GM23338 (cell line): ENCODE measurements at regions not wholly inside any gene's neighbourhood (a gene's known extent, or its start where the extent isn't known, plus 50 kb on each side); places are given as distances from the start of the nearest gene placed in this dataset.

Experiments
- ATAC-seq: fragments of 200-7000 bp; cut with Tn5 transposase; 3 replicates; pipeline ENCODE4 v1.9.1; 2020
- DNase-seq: peaks from one replicate; pipeline ENCODE4 v3.0.0-alpha.2; 2015; ENCODE audit warnings: low spot score
- H2AFZ ChIP-seq: fragments of 200-600 bp; sonication (generic); 2 replicates; pipeline ENCODE4 v1.8.0; 2016; ENCODE audit warnings: antibody characterized with exemption, mild to moderate bottlenecking, moderate library complexity
- H3F3A ChIP-seq: fragments of 200-600 bp; sonication (generic); replicated peaks from 2 replicates; pipeline ENCODE4 v1.8.0; 2017; ENCODE audit warnings: antibody characterized with exemption, mixed run types, low read depth
- H3K27ac ChIP-seq: fragments of 200-600 bp; sonication (generic); 2 replicates; pipeline ENCODE4 v1.6.1; 2016; ENCODE audit warnings: low read depth
- H3K27me3 ChIP-seq: fragments of 200-600 bp; sonication (generic); 2 replicates; pipeline ENCODE4 v1.8.0; 2016; ENCODE audit warnings: mild to moderate bottlenecking, mixed run types, moderate library complexity; ENCODE audit not compliant: insufficient read depth
- H3K36me3 ChIP-seq: fragments of 200-600 bp; sonication (generic); 2 replicates; pipeline ENCODE4 v1.8.0; 2016; ENCODE audit warnings: mild to moderate bottlenecking; ENCODE audit not compliant: insufficient read depth
- H3K4me1 ChIP-seq: fragments of 200-600 bp; sonication (generic); 2 replicates; pipeline ENCODE4 v1.8.0; 2016; ENCODE audit warnings: mild to moderate bottlenecking, moderate library complexity; ENCODE audit not compliant: insufficient read depth
- H3K4me2 ChIP-seq: fragments of 200-600 bp; sonication (generic); 2 replicates; pipeline ENCODE4 v1.7.1; 2017; ENCODE audit warnings: mixed run types
- H3K4me3 ChIP-seq: fragments of 200-600 bp; sonication (generic); 2 replicates; pipeline ENCODE4 v1.6.1; 2016; ENCODE audit warnings: mixed run types
- H3K79me2 ChIP-seq: fragments of 200-600 bp; sonication (generic); replicated peaks from 2 replicates; pipeline ENCODE4 v1.8.0; 2017; ENCODE audit warnings: mild to moderate bottlenecking; ENCODE audit not compliant: insufficient read depth
- H3K9me2 ChIP-seq: fragments of 200-600 bp; sonication (generic); 2 replicates; pipeline ENCODE4 v1.8.0; 2017; ENCODE audit not compliant: insufficient read depth
- H4K20me1 ChIP-seq: fragments of 200-600 bp; sonication (generic); replicated peaks from 2 replicates; pipeline ENCODE4 v1.8.0; 2017; ENCODE audit warnings: mild to moderate bottlenecking; ENCODE audit not compliant: insufficient read depth
- H3K27ac Mint-ChIP-seq: 2 replicates; pipeline ENCODE4 v1.8.0; 2020; ENCODE audit warnings: inconsistent platforms, mild to moderate bottlenecking, moderate library complexity, mixed read lengths
- H3K27me3 Mint-ChIP-seq: 3 replicates; pipeline ENCODE4 v1.8.0; 2022; ENCODE audit warnings: low read depth, mild to moderate bottlenecking, moderate library complexity, mixed read lengths, inconsistent platforms; ENCODE audit not compliant: insufficient read depth, poor library complexity
- H3K36me3 Mint-ChIP-seq: 3 replicates; pipeline ENCODE4 v1.8.0; 2021; ENCODE audit warnings: low read depth, mild to moderate bottlenecking, inconsistent platforms, moderate library complexity, mixed read lengths
- H3K4me1 Mint-ChIP-seq: 3 replicates; pipeline ENCODE4 v1.8.0; 2020; ENCODE audit warnings: mild to moderate bottlenecking, inconsistent platforms, mixed read lengths
- H3K4me3 Mint-ChIP-seq: 3 replicates; pipeline ENCODE4 v1.8.0; 2021; ENCODE audit warnings: moderate library complexity, mild to moderate bottlenecking, inconsistent platforms, mixed read lengths
- H3K9me3 Mint-ChIP-seq: 3 replicates; pipeline ENCODE4 v1.8.0; 2020; ENCODE audit warnings: moderate library complexity, mild to moderate bottlenecking, inconsistent platforms, mixed read lengths
- EZH2 ChIP-seq: fragments of 200-600 bp; sonication (generic); IDR thresholded peaks from one replicate; pipeline ENCODE4 v1.8.0; 2017; ENCODE audit warnings: antibody characterized with exemption, mild to moderate bottlenecking, low read depth; ENCODE audit not compliant: unreplicated experiment
- NANOG ChIP-seq: IDR thresholded peaks from 2 replicates; pipeline ENCODE4 v1.6.1; 2016; ENCODE audit warnings: antibody characterized with exemption, borderline replicate concordance
- POLR2AphosphoS5 ChIP-seq: IDR thresholded peaks from 2 replicates; pipeline ENCODE4 v1.6.1; 2016; ENCODE audit warnings: antibody characterized with exemption, low read depth
- TF ChIP-seq, protein P1 (sequence below): fragments of 250-450 bp; sonication (Bioruptor Pico); IDR thresholded peaks from 2 replicates; pipeline ENCODE4 v1.5.0; 2020; ENCODE audit warnings: mild to moderate bottlenecking, moderate library complexity
- TF ChIP-seq, protein P2 (sequence below): IDR thresholded peaks from one replicate; pipeline ENCODE4 v1.6.1; 2018; ENCODE audit warnings: antibody characterized with exemption; ENCODE audit not compliant: unreplicated experiment

DNA sequence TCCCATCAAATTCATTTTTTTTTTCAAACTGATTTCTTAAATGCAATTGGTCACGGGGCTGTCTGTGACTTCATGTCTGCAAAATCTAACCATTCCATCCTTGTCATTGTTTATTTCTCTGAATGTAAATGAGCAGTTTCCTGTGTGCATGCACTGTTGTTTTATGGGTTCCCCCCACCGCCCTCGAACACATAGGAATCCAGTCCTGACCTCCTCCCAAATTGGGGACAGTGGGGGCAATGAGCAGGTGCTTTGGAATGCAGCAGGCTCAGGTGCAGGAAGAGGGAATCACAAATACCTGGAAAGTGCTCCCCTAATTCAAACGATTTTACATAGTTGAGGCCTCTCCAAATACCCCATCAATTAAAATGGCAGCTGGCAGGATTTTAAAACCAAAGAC lies 62.6 kb upstream of the ESRRB start:
- H4K20me1 ChIP-seq = no peaks in the 10 kb centered on the region
- peak overlapping the region; percentile 72 for H3K4me2 ChIP-seq
- H3K9me2 ChIP-seq = 0 out of 2 replicates have a peak, but pooled peaks cover 5% of the 10 kb centered on the region
- no peak overlapping the region for H2AFZ ChIP-seq
- H3F3A ChIP-seq = 0 out of 2 replicates have a peak, but pooled peaks cover 7% of the 10 kb centered on the region
- Mint-ChIP-seq H3K4me1 (peaks cover 83% of the 10 kb centered on the region), H3K9me3 (no peaks in the 10 kb centered on the region), H3K27ac (peak overlapping the region; percentile 95), H3K36me3 (no peaks in the 10 kb centered on the region; the same call in 2 of the 3 replicates), H3K4me3 (peak overlapping the region; percentile 63), H3K27me3 (peaks cover 35% of the 10 kb centered on the region)
- H3K27me3 ChIP-seq = peaks cover 39% of the 10 kb centered on the region
- peaks cover 63% of the 10 kb centered on the region for H3K4me1 ChIP-seq
- ATAC-seq (no peak; the same call in 2 of the 3 replicates), DNase-seq (peak; percentile 55)
- H3K27ac ChIP-seq = peak overlapping the region; percentile 88; the same call in 1 of the 2 replicates
- H3K36me3 ChIP-seq = no peaks in the 10 kb centered on the region
- H3K4me3 ChIP-seq = peak overlapping the region; percentile 43; the same call in 1 of the 2 replicates
- TF ChIP-seq, protein P1, sequence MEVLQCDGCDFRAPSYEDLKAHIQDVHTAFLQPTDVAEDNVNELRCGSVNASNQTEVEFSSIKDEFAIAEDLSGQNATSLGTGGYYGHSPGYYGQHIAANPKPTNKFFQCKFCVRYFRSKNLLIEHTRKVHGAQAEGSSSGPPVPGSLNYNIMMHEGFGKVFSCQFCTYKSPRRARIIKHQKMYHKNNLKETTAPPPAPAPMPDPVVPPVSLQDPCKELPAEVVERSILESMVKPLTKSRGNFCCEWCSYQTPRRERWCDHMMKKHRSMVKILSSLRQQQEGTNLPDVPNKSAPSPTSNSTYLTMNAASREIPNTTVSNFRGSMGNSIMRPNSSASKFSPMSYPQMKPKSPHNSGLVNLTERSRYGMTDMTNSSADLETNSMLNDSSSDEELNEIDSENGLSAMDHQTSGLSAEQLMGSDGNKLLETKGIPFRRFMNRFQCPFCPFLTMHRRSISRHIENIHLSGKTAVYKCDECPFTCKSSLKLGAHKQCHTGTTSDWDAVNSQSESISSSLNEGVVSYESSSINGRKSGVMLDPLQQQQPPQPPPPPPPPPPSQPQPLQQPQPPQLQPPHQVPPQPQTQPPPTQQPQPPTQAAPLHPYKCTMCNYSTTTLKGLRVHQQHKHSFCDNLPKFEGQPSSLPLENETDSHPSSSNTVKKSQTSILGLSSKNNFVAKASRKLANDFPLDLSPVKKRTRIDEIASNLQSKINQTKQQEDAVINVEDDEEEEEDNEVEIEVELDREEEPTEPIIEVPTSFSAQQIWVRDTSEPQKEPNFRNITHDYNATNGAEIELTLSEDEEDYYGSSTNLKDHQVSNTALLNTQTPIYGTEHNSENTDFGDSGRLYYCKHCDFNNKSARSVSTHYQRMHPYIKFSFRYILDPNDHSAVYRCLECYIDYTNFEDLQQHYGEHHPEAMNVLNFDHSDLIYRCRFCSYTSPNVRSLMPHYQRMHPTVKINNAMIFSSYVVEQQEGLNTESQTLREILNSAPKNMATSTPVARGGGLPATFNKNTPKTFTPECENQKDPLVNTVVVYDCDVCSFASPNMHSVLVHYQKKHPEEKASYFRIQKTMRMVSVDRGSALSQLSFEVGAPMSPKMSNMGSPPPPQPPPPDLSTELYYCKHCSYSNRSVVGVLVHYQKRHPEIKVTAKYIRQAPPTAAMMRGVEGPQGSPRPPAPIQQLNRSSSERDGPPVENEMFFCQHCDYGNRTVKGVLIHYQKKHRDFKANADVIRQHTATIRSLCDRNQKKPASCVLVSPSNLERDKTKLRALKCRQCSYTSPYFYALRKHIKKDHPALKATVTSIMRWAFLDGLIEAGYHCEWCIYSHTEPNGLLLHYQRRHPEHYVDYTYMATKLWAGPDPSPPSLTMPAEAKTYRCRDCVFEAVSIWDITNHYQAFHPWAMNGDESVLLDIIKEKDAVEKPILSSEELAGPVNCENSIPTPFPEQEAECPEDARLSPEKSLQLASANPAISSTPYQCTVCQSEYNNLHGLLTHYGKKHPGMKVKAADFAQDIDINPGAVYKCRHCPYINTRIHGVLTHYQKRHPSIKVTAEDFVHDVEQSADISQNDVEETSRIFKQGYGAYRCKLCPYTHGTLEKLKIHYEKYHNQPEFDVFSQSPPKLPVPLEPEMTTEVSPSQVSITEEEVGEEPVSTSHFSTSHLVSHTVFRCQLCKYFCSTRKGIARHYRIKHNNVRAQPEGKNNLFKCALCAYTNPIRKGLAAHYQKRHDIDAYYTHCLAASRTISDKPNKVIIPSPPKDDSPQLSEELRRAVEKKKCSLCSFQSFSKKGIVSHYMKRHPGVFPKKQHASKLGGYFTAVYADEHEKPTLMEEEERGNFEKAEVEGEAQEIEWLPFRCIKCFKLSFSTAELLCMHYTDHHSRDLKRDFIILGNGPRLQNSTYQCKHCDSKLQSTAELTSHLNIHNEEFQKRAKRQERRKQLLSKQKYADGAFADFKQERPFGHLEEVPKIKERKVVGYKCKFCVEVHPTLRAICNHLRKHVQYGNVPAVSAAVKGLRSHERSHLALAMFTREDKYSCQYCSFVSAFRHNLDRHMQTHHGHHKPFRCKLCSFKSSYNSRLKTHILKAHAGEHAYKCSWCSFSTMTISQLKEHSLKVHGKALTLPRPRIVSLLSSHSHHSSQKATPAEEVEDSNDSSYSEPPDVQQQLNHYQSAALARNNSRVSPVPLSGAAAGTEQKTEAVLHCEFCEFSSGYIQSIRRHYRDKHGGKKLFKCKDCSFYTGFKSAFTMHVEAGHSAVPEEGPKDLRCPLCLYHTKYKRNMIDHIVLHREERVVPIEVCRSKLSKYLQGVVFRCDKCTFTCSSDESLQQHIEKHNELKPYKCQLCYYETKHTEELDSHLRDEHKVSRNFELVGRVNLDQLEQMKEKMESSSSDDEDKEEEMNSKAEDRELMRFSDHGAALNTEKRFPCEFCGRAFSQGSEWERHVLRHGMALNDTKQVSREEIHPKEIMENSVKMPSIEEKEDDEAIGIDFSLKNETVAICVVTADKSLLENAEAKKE (CRISPR knock-in tag) = no peak
- TF ChIP-seq EZH2 = no peak
- peak; percentile 3; the same call in 1 of the 2 replicates for TF ChIP-seq NANOG
- no peak for TF ChIP-seq POLR2AphosphoS5
- TF ChIP-seq, protein P2, sequence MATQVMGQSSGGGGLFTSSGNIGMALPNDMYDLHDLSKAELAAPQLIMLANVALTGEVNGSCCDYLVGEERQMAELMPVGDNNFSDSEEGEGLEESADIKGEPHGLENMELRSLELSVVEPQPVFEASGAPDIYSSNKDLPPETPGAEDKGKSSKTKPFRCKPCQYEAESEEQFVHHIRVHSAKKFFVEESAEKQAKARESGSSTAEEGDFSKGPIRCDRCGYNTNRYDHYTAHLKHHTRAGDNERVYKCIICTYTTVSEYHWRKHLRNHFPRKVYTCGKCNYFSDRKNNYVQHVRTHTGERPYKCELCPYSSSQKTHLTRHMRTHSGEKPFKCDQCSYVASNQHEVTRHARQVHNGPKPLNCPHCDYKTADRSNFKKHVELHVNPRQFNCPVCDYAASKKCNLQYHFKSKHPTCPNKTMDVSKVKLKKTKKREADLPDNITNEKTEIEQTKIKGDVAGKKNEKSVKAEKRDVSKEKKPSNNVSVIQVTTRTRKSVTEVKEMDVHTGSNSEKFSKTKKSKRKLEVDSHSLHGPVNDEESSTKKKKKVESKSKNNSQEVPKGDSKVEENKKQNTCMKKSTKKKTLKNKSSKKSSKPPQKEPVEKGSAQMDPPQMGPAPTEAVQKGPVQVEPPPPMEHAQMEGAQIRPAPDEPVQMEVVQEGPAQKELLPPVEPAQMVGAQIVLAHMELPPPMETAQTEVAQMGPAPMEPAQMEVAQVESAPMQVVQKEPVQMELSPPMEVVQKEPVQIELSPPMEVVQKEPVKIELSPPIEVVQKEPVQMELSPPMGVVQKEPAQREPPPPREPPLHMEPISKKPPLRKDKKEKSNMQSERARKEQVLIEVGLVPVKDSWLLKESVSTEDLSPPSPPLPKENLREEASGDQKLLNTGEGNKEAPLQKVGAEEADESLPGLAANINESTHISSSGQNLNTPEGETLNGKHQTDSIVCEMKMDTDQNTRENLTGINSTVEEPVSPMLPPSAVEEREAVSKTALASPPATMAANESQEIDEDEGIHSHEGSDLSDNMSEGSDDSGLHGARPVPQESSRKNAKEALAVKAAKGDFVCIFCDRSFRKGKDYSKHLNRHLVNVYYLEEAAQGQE = no peak
- H3K79me2 ChIP-seq = no peaks in the 10 kb centered on the region
